Smooth muscle cell (in vitro differentiated cells): ENCODE measurements at regions not wholly inside any gene's neighbourhood (a gene's known extent, or its start where the extent isn't known, plus 50 kb on each side); places are given as distances from the start of the nearest gene placed in this dataset.
"Not testable (repeated sequence)": the region's sequence is repeated elsewhere in the genome, so short reads cannot be mapped to it uniquely, and the experiment has no call there.

Source experiments
- DNase-seq: peaks from one replicate; lab custom pipeline; 2025; ENCODE audit not compliant: unreplicated experiment; lab: John Stamatoyannopoulos, UW
- H2AFZ ChIP-seq: fragments of 200-600 bp; sonication (generic); 2 replicates; pipeline ENCODE4 v1.6.0; 2016; ENCODE audit warnings: antibody characterized with exemption, low read depth, mild to moderate bottlenecking
- H3F3A ChIP-seq: fragments of 200-600 bp; sonication (generic); 2 replicates; pipeline ENCODE4 v1.6.0; 2017; ENCODE audit warnings: antibody characterized with exemption, low read depth
- H3K27ac ChIP-seq: fragments of 200-600 bp; sonication (generic); 2 replicates; pipeline ENCODE4 v1.5.1; 2016; ENCODE audit warnings: low read depth, mild to moderate bottlenecking
- H3K27me3 ChIP-seq: fragments of 200-600 bp; sonication (generic); 2 replicates; pipeline ENCODE4 v1.6.1; 2016; ENCODE audit warnings: low read depth, mild to moderate bottlenecking
- H3K36me3 ChIP-seq: fragments of 200-600 bp; sonication (generic); 2 replicates; pipeline ENCODE4 v1.5.1; 2016; ENCODE audit warnings: low read depth
- H3K4me1 ChIP-seq: fragments of 200-600 bp; sonication (generic); 2 replicates; pipeline ENCODE4 v1.5.1; 2016; ENCODE audit warnings: low read depth
- H3K4me2 ChIP-seq: fragments of 200-600 bp; sonication (generic); 2 replicates; pipeline ENCODE4 v1.6.0; 2016; ENCODE audit warnings: mild to moderate bottlenecking
- H3K4me3 ChIP-seq: fragments of 200-600 bp; sonication (generic); 2 replicates; pipeline ENCODE4 v1.5.1; 2016; ENCODE audit warnings: mild to moderate bottlenecking
- H3K79me2 ChIP-seq: fragments of 200-600 bp; sonication (generic); 2 replicates; pipeline ENCODE4 v1.6.0; 2016; ENCODE audit warnings: low read depth, mild to moderate bottlenecking
- H3K9ac ChIP-seq: fragments of 200-600 bp; sonication (generic); 2 replicates; pipeline ENCODE4 v1.6.0; 2016; ENCODE audit warnings: low read depth
- H3K9me3 ChIP-seq: fragments of 200-600 bp; sonication (generic); replicated peaks from 2 replicates; pipeline ENCODE4 v1.5.1; 2016; ENCODE audit warnings: low read depth
- H4K20me1 ChIP-seq: fragments of 200-600 bp; sonication (generic); 2 replicates; pipeline ENCODE4 v1.6.0; 2016; ENCODE audit warnings: low read depth
- WGBS: methylation state at CpG from one replicate; pipeline ENCODE4 v1.1.7; 2016; ENCODE audit warnings: low lambda C conversion rate; 5-methylcytosine and 5-hydroxymethylcytosine counted together
- TF ChIP-seq, protein P1 (sequence below): fragments of 200-600 bp; sonication (generic); IDR thresholded peaks from 2 replicates; pipeline ENCODE4 v1.5.1; 2017; ENCODE audit warnings: borderline replicate concordance, mild to moderate bottlenecking, antibody characterized with exemption; ENCODE audit not compliant: insufficient read depth, poor library complexity, severe bottlenecking

DNA sequence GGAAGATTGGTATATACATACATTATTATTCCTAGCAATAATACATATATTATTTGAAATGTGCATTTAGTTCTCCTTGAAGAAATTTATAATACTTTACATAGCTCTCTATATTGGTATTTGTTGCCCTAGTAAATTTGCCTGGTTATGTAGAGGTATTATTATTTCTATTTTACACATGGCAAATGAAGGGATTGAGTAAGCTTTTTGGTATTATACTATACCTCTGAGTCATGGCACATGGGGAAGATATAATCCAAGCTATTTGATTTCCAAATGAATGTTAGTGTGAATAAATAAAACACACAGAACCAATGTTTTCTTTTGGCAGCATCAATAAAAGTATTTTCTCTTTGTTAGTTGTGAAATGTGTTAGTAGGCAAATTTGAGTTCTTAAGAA, 409.6 kb upstream of the SLC35B3 start:
- TF ChIP-seq, protein P1, sequence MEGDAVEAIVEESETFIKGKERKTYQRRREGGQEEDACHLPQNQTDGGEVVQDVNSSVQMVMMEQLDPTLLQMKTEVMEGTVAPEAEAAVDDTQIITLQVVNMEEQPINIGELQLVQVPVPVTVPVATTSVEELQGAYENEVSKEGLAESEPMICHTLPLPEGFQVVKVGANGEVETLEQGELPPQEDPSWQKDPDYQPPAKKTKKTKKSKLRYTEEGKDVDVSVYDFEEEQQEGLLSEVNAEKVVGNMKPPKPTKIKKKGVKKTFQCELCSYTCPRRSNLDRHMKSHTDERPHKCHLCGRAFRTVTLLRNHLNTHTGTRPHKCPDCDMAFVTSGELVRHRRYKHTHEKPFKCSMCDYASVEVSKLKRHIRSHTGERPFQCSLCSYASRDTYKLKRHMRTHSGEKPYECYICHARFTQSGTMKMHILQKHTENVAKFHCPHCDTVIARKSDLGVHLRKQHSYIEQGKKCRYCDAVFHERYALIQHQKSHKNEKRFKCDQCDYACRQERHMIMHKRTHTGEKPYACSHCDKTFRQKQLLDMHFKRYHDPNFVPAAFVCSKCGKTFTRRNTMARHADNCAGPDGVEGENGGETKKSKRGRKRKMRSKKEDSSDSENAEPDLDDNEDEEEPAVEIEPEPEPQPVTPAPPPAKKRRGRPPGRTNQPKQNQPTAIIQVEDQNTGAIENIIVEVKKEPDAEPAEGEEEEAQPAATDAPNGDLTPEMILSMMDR, result no peak
- Histone ChIP-seq H3K4me2 (no peak overlapping the region), H3K9me3 (no peaks in the 10 kb centered on the region), H2AFZ (no peak overlapping the region), H3K27ac (no peak overlapping the region), H4K20me1 (no peaks in the 10 kb centered on the region), H3K4me1 (no peaks in the 10 kb centered on the region), H3K9ac (no peak overlapping the region), H3K27me3 (no peaks in the 10 kb centered on the region), H3K36me3 (no peaks in the 10 kb centered on the region), H3K79me2 (no peaks in the 10 kb centered on the region), H3F3A (no peaks in the 10 kb centered on the region), H3K4me3 (no peak overlapping the region)
- no peak for DNase-seq

DNA sequence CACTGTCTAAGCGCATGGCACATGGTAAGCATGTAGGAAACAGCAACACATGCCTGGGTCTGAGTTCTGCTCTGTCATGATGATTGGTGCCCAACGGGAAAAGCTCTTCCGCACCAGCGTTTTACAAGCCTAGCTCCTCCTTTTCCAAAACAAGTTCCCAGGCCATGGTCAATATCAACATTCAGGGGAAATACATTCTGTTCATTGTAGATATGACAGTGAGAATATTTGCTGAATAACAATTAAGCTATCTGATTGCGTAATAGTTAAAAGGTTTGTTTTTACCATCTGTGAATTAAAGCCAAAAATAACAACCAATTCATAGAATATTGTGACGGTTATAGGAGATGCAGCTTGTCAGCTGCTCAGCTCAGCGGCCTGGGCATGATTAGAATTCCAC, 404.3 kb upstream of the SLC35B3 start:
- Histone ChIP-seq H3K9ac (no peak overlapping the region), H3K36me3 (no peaks in the 10 kb centered on the region), H3K4me2 (no peak overlapping the region), H3K4me1 (no peaks in the 10 kb centered on the region), H3F3A (no peaks in the 10 kb centered on the region), H3K27me3 (no peaks in the 10 kb centered on the region), H4K20me1 (no peaks in the 10 kb centered on the region), H3K27ac (no peak overlapping the region), H2AFZ (no peak overlapping the region), H3K4me3 (no peak overlapping the region), H3K9me3 (no peaks in the 10 kb centered on the region), H3K79me2 (no peaks in the 10 kb centered on the region)
- WGBS, result 92% methylated on average over 7 of the region's 7 CpGs
- TF ChIP-seq, protein P1, result no peak
- no peak for DNase-seq

- WGBS, result 83% methylated on average over 2 of the region's 2 CpGs
- Histone ChIP-seq H3K9me3 (no peaks in the 10 kb centered on the region), H3K27me3 (no peaks in the 10 kb centered on the region), H3K4me3 (no peak overlapping the region), H3K4me1 (no peaks in the 10 kb centered on the region), H3K4me2 (no peak overlapping the region), H3K9ac (no peak overlapping the region), H2AFZ (no peak overlapping the region), H3K36me3 (no peaks in the 10 kb centered on the region), H3K79me2 (no peaks in the 10 kb centered on the region), H3F3A (no peaks in the 10 kb centered on the region), H4K20me1 (no peaks in the 10 kb centered on the region), H3K27ac (no peak overlapping the region)
- TF ChIP-seq, protein P1, result no peak
- DNase-seq, result no peak
Measured at GRCh38 chr6:8837343-8837742, 402.0 kb upstream of the SLC35B3 start.

- H3K27me3 ChIP-seq, H3K4me1 ChIP-seq, H2AFZ ChIP-seq, H3K4me2 ChIP-seq, H3K79me2 ChIP-seq, DNase-seq, H3K9me3 ChIP-seq, H3K27ac ChIP-seq, H3K36me3 ChIP-seq, H3K9ac ChIP-seq, H3K4me3 ChIP-seq, H3F3A ChIP-seq, H4K20me1 ChIP-seq: not testable (repeated sequence)
- 95% methylated on average over 3 of the region's 3 CpGs for WGBS
Measured at GRCh38 chr6:8832695-8833094, 397.4 kb upstream of the SLC35B3 start.
